Activated T-helper 2 cell treated with anti-CD3 and anti-CD28 coated beads, Interferon-gamma antibody, Interleukin-2, Interleukin-4, amounts not matched to agents 10 μg/mL and 5 μg/mL and 100 μg/mL, durations not matched to agents 14 hours and 24 hours and 36 hours (primary cell): ENCODE measurements at regions not wholly inside any gene's neighbourhood (a gene's known extent, or its start where the extent isn't known, plus 50 kb on each side); places are given as distances from the start of the nearest gene placed in this dataset.

ENCODE experiments used
- DNase-seq: peaks from one replicate; pipeline ENCODE4 v3.0.0; 2021; ENCODE audit warnings: low spot score
- H3K27ac Mint-ChIP-seq: one replicate; pipeline ENCODE4 v1.8.0; 2021; ENCODE audit warnings: mixed read lengths
- H3K27me3 Mint-ChIP-seq: one replicate; pipeline ENCODE4 v1.8.0; 2021; ENCODE audit warnings: low read depth, mixed read lengths
- H3K36me3 Mint-ChIP-seq: one replicate; pipeline ENCODE4 v1.8.0; 2021; ENCODE audit warnings: low read depth, mixed read lengths
- H3K4me1 Mint-ChIP-seq: one replicate; pipeline ENCODE4 v1.8.0; 2021; ENCODE audit warnings: low read depth, mixed read lengths
- H3K4me3 Mint-ChIP-seq: one replicate; pipeline ENCODE4 v1.8.0; 2021; ENCODE audit warnings: low read depth, mild to moderate bottlenecking, moderate library complexity, mixed read lengths
- H3K9me3 Mint-ChIP-seq: one replicate; pipeline ENCODE4 v1.8.0; 2021; ENCODE audit warnings: mixed read lengths
- intact Hi-C: fragments of 100-400 bp; cut with micrococcal nuclease; formaldehyde crosslinking; loops from one replicate; pipeline ENCODE4 v1.15.1; 2023

GRCh38 chr10:10935032-10935431 lies 82.6 kb upstream of the CELF2 start:
- H3K4me1 Mint-ChIP-seq = no peaks in the 10 kb centered on the region
- no peak overlapping the region for H3K4me3 Mint-ChIP-seq
- H3K27ac Mint-ChIP-seq = no peak overlapping the region

GRCh38 chr10:10938676-10939075 lies 79.0 kb upstream of the CELF2 start:
- H3K36me3 Mint-ChIP-seq = no peaks in the 10 kb centered on the region
- H3K27me3 Mint-ChIP-seq = peaks cover 23% of the 10 kb centered on the region
- no peak overlapping the region for H3K27ac Mint-ChIP-seq
- H3K9me3 Mint-ChIP-seq = no peaks in the 10 kb centered on the region
- H3K4me1 Mint-ChIP-seq = no peaks in the 10 kb centered on the region
- intact Hi-C loops = no loop called here
- no peak for DNase-seq
- no peak overlapping the region for H3K4me3 Mint-ChIP-seq

More at GRCh38 chr10:10935032-10935431, 82.6 kb upstream of the CELF2 start:
- Mint-ChIP-seq H3K9me3 (no peaks in the 10 kb centered on the region), H3K36me3 (no peaks in the 10 kb centered on the region), H3K27me3 (peaks cover 16% of the 10 kb centered on the region)
- no peak for DNase-seq
- intact Hi-C loops = no loop called here

- DNase-seq = no peak
- H3K4me1 Mint-ChIP-seq = no peaks in the 10 kb centered on the region
- H3K36me3 Mint-ChIP-seq = no peaks in the 10 kb centered on the region
- intact Hi-C loops = no loop called here
- H3K27ac Mint-ChIP-seq = no peak overlapping the region
- H3K4me3 Mint-ChIP-seq = no peak overlapping the region
- H3K9me3 Mint-ChIP-seq = no peaks in the 10 kb centered on the region
- H3K27me3 Mint-ChIP-seq = peaks cover 16% of the 10 kb centered on the region
These were observed 76.4 kb upstream of the CELF2 start for GRCh38 chr10:10941127-10941730.

GRCh38 chr10:10942441-10942840 lies 75.2 kb upstream of the CELF2 start:
- DNase-seq = no peak
- Mint-ChIP-seq H3K9me3 (no peaks in the 10 kb centered on the region), H3K4me3 (no peak overlapping the region), H3K27ac (no peak overlapping the region), H3K27me3 (peaks cover 16% of the 10 kb centered on the region), H3K4me1 (no peaks in the 10 kb centered on the region), H3K36me3 (no peaks in the 10 kb centered on the region)
- intact Hi-C loops = no loop called here

GRCh38 chr10:10946081-10946480 lies 71.6 kb upstream of the CELF2 start:
- no peaks in the 10 kb centered on the region for H3K36me3 Mint-ChIP-seq
- no peaks in the 10 kb centered on the region for H3K9me3 Mint-ChIP-seq
- no peak for DNase-seq
- no peak overlapping the region for H3K4me3 Mint-ChIP-seq
- peaks cover 9% of the 10 kb centered on the region for H3K27me3 Mint-ChIP-seq
- no peaks in the 10 kb centered on the region for H3K4me1 Mint-ChIP-seq
- H3K27ac Mint-ChIP-seq = no peak overlapping the region
- intact Hi-C loops = no loop called here

- Mint-ChIP-seq H3K4me3 (no peak overlapping the region), H3K9me3 (no peaks in the 10 kb centered on the region), H3K36me3 (no peaks in the 10 kb centered on the region), H3K27me3 (peaks cover 7% of the 10 kb centered on the region), H3K4me1 (no peaks in the 10 kb centered on the region), H3K27ac (no peak overlapping the region)
- no peak for DNase-seq
- intact Hi-C loops = no loop called here
These were observed 70.9 kb upstream of the CELF2 start for GRCh38 chr10:10946801-10947200.

GRCh38 chr10:10951675-10952074 lies 66.0 kb upstream of the CELF2 start:
- intact Hi-C loops = no loop called here
- peaks cover 7% of the 10 kb centered on the region for H3K27me3 Mint-ChIP-seq
- H3K4me3 Mint-ChIP-seq = no peak overlapping the region
- no peaks in the 10 kb centered on the region for H3K4me1 Mint-ChIP-seq
- no peaks in the 10 kb centered on the region for H3K9me3 Mint-ChIP-seq
- no peaks in the 10 kb centered on the region for H3K36me3 Mint-ChIP-seq
- DNase-seq = no peak
- H3K27ac Mint-ChIP-seq = no peak overlapping the region

GRCh38 chr10:10952800-10953199 lies 64.9 kb upstream of the CELF2 start:
- DNase-seq = no peak
- H3K4me3 Mint-ChIP-seq = no peak overlapping the region
- H3K36me3 Mint-ChIP-seq = no peaks in the 10 kb centered on the region
- intact Hi-C loops = no loop called here
- no peaks in the 10 kb centered on the region for H3K9me3 Mint-ChIP-seq
- H3K27me3 Mint-ChIP-seq = peaks cover 7% of the 10 kb centered on the region
- H3K27ac Mint-ChIP-seq = no peak overlapping the region
- no peaks in the 10 kb centered on the region for H3K4me1 Mint-ChIP-seq

- no peaks in the 10 kb centered on the region for H3K4me1 Mint-ChIP-seq
- H3K9me3 Mint-ChIP-seq = no peaks in the 10 kb centered on the region
- H3K27me3 Mint-ChIP-seq = peaks cover 13% of the 10 kb centered on the region
- intact Hi-C loops = no loop called here
- no peak overlapping the region for H3K4me3 Mint-ChIP-seq
- H3K36me3 Mint-ChIP-seq = no peaks in the 10 kb centered on the region
- H3K27ac Mint-ChIP-seq = no peak overlapping the region
- no peak for DNase-seq
These were observed 60.8 kb upstream of the CELF2 start for GRCh38 chr10:10956681-10957542.

GRCh38 chr10:10958041-10958440 lies 59.6 kb upstream of the CELF2 start:
- Mint-ChIP-seq H3K36me3 (no peaks in the 10 kb centered on the region), H3K4me3 (no peak overlapping the region), H3K27me3 (peaks cover 9% of the 10 kb centered on the region), H3K9me3 (no peaks in the 10 kb centered on the region), H3K27ac (no peak overlapping the region), H3K4me1 (no peaks in the 10 kb centered on the region)
- no peak for DNase-seq
- intact Hi-C loops = no loop called here

- intact Hi-C loops = no loop called here
- Mint-ChIP-seq H3K4me3 (no peak overlapping the region), H3K27ac (no peak overlapping the region), H3K36me3 (no peaks in the 10 kb centered on the region), H3K4me1 (no peaks in the 10 kb centered on the region), H3K27me3 (peaks cover 6% of the 10 kb centered on the region), H3K9me3 (no peaks in the 10 kb centered on the region)
- DNase-seq = no peak
These were observed 58.0 kb upstream of the CELF2 start for GRCh38 chr10:10959666-10960065.

GRCh38 chr10:10960534-10960933 lies 57.1 kb upstream of the CELF2 start:
- Mint-ChIP-seq H3K27me3 (peaks cover 9% of the 10 kb centered on the region), H3K4me3 (no peak overlapping the region), H3K27ac (no peak overlapping the region), H3K4me1 (no peaks in the 10 kb centered on the region), H3K36me3 (no peaks in the 10 kb centered on the region), H3K9me3 (no peaks in the 10 kb centered on the region)
- DNase-seq = no peak
- intact Hi-C loops = no loop called here

- Mint-ChIP-seq H3K4me1 (no peaks in the 10 kb centered on the region), H3K27ac (no peak overlapping the region), H3K27me3 (peaks cover 9% of the 10 kb centered on the region), H3K4me3 (no peak overlapping the region), H3K36me3 (no peaks in the 10 kb centered on the region), H3K9me3 (no peaks in the 10 kb centered on the region)
- no peak for DNase-seq
- intact Hi-C loops = no loop called here
These were observed 56.6 kb upstream of the CELF2 start for GRCh38 chr10:10961072-10961471.
